ENCODE measurements at regions not wholly inside any gene's neighbourhood (a gene's known extent, or its start where the extent isn't known, plus 50 kb on each side); places are given as distances from the start of the nearest gene placed in this dataset.

DNA sequence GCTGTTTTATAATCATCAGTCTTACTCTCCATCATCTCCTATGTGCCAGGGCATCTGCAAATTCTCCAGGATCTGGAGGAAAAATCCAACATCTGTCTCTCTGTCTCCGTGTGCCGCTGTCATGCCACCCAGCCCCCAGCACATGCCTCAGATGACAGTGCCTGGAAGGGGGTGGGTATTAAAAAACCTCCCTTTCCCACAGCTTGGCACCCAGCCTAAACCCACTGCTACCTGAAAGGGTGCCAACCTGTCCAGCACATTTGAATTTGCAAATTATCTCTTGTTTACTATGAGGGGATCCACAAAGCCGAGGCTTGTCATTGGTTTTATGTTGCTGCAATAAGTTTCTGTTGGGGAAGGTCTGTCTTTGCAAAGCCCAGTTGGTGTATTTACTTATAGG is 73.1 kb downstream of the EMX2 start:
- no peak for DNase-seq (ENCODE audit: low read depth)
- no peak overlapping the region for H3K4me3 ChIP-seq (replicated peaks; ENCODE audit: low read depth, low read length)
- TF ChIP-seq, protein P1, sequence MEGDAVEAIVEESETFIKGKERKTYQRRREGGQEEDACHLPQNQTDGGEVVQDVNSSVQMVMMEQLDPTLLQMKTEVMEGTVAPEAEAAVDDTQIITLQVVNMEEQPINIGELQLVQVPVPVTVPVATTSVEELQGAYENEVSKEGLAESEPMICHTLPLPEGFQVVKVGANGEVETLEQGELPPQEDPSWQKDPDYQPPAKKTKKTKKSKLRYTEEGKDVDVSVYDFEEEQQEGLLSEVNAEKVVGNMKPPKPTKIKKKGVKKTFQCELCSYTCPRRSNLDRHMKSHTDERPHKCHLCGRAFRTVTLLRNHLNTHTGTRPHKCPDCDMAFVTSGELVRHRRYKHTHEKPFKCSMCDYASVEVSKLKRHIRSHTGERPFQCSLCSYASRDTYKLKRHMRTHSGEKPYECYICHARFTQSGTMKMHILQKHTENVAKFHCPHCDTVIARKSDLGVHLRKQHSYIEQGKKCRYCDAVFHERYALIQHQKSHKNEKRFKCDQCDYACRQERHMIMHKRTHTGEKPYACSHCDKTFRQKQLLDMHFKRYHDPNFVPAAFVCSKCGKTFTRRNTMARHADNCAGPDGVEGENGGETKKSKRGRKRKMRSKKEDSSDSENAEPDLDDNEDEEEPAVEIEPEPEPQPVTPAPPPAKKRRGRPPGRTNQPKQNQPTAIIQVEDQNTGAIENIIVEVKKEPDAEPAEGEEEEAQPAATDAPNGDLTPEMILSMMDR (IDR thresholded peaks at IDR 0.05; ENCODE audit: low read length, missing control alignments) = no peak

DNA sequence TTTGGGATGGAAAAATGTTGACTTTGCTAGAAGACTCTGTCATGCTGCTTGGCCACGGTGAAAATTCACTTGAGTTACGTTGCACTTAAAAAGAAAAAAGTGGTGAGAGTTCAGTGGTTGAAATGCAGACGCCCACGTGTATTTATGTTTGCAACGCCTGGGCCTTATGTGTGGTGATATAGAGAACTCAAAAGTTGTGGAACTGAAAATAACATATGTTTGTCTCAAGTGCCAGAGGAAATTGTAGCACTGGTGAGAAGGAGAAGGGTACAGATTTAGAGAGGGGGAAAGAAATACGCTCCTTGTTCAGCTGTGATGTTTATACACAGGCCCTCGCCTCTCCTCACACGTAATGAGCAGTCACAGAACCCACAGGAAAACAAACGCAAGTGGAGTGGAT is 73.6 kb downstream of the EMX2 start:
- TF ChIP-seq, protein P1 (IDR thresholded peaks at IDR 0.05; ENCODE audit: low read length, missing control alignments) = no peak
- H3K4me3 ChIP-seq (replicated peaks; ENCODE audit: low read depth, low read length) = no peak overlapping the region
- DNase-seq (ENCODE audit: low read depth) = no peak

DNA sequence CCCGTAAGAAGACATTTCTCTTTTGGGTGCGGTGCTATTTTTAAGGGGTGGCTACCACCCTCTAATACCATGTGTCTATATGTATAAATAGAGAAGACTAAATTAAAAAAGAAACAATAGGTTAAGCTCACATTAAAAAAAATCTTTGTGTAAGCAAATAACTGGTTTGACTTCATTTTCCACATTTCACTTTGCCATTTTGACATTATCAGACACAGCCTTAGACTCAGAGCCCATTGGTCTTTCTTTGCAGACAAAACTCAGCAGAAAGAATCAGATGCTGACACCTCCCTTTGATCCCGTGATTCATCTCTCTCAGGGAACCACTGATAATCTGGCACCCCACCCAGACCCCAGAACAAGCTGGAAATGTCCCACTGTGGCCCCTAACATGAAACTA is 74.5 kb downstream of the EMX2 start:
- H3K4me3 ChIP-seq (replicated peaks; ENCODE audit: low read depth, low read length) = no peak overlapping the region
- no peak for DNase-seq (ENCODE audit: low read depth)
- TF ChIP-seq, protein P1 (IDR thresholded peaks at IDR 0.05; ENCODE audit: low read length, missing control alignments) = no peak

DNA sequence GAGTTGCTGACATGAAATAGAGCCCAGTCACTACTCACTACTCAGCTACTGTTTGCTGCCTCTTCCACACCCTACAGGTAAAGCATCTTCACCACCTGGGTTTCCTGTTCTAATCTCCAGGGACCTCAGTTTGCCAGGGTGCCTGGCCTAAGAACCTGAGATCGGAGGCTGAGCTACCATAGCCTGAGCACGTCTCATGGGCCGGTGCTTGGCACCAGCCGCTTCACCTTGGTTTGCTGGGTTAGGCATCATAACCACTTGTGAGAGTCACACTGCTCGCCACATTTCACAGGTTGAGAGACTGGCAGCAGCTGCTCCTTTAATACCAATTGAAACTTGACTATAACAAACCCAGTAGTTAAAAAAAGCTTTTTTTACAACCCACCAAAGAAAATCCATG is 75.1 kb downstream of the EMX2 start:
- no peak for DNase-seq (ENCODE audit: low read depth)
- TF ChIP-seq, protein P1 (IDR thresholded peaks at IDR 0.05; ENCODE audit: low read length, missing control alignments) = no peak
- H3K4me3 ChIP-seq (replicated peaks; ENCODE audit: low read depth, low read length) = no peak overlapping the region

DNA sequence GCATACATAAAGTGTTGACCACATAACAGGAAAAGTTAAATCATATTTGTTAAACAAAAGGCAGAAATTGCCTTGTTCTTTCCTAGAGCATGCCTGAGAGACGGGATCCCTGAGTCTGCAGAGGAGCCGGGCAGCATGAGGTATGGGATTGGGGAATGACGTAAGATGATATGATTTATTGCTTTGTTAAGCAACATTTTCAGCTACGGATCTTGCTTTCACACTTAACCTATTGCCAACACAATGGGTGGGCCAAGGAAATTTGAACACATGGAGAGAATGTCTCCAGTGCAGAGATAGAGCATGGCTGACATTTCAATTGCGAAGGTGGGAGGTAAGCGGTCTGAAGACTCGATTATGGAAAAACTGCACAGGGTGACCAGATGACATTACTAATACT is 76.7 kb downstream of the EMX2 start:
- TF ChIP-seq, protein P1 (IDR thresholded peaks at IDR 0.05; ENCODE audit: low read length, missing control alignments) = no peak
- no peak for DNase-seq (ENCODE audit: low read depth)
- H3K4me3 ChIP-seq (replicated peaks; ENCODE audit: low read depth, low read length) = no peak overlapping the region

DNA sequence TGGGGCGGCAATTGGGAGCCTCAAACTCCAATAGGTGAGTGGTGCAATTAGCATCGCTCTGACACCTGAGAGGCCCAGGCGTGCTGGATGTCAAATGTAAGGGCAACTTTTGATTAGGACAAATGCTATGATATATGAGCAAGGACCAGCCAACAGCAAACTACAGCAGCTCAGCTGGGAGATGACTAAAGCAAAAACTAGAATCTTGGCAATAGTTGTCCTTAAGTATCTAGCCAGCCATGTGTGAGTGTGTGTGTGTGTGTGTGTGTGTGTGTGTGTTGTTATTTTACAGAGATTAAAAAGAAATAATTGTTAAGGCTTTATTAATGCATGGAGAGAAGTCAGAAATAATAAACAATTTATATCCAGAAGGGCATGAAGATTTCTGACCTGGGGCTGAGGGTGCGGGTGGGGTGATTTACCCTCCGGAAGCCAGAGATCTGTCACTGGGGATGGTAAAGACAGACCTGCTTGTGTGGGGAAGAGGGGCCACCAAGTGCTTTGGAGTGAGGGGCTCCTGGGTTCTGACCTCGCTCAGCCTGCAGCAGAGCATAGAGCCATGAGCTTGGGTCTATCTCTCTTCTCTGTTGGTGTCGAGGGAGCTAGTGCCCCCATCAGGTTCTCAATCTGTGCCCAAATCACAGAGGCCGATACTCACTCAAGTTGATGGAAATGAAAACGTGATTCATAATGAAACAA is 77.3 kb downstream of the EMX2 start:
- TF ChIP-seq, protein P1 (IDR thresholded peaks at IDR 0.05; ENCODE audit: low read length, missing control alignments) = no peak
- no peak overlapping the region for H3K4me3 ChIP-seq (replicated peaks; ENCODE audit: low read depth, low read length)
- DNase-seq (ENCODE audit: low read depth) = no peak

DNA sequence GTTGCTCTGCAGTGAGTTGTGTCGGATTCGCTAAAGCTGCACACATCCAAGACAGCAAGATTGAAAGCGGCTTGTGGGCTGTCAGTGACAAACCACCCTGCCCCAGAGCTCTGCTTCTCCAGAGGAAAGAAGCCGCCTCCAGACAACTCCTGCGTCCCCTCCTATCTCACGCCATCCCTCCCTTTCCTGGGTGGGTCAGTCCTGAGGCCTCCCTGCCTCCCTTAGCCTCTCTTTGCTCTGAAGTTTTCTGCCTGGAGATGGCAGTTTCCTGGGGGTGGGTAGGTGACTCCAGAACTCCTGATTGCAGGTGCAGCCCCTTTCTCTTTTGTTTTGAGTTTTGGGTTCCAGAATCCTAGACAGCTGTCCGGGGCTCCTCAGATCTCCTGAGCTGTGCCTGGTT is 78.7 kb downstream of the EMX2 start:
- DNase-seq (ENCODE audit: low read depth) = no peak
- TF ChIP-seq, protein P1 (IDR thresholded peaks at IDR 0.05; ENCODE audit: low read length, missing control alignments) = no peak
- H3K4me3 ChIP-seq (replicated peaks; ENCODE audit: low read depth, low read length) = no peak overlapping the region
